ENCODE measurements at regions not wholly inside any gene's neighbourhood (a gene's known extent, or its start where the extent isn't known, plus 50 kb on each side); places are given as distances from the start of the nearest gene placed in this dataset.

GRCh38 chr18:11296946-11297345, 147.6 kb upstream of the PIEZO2 start:
- in situ Hi-C loops (cut with HindIII; ENCODE audit: low pct_ligation_motif_present, low pct_unique_long_range_greater_than_20kb, low sequenced_read_pairs) = no loop called here
- no peak for DNase-seq

GRCh38 chr18:11293794-11294193, 144.4 kb upstream of the PIEZO2 start:
- in situ Hi-C loops (cut with HindIII; ENCODE audit: low pct_ligation_motif_present, low pct_unique_long_range_greater_than_20kb, low sequenced_read_pairs) = no loop called here
- DNase-seq = no peak

- in situ Hi-C loops (cut with HindIII; ENCODE audit: low pct_ligation_motif_present, low pct_unique_long_range_greater_than_20kb, low sequenced_read_pairs) = no loop called here
- no peak for DNase-seq
Observed at GRCh38 chr18:11290786-11291185, 141.4 kb upstream of the PIEZO2 start.

DNA sequence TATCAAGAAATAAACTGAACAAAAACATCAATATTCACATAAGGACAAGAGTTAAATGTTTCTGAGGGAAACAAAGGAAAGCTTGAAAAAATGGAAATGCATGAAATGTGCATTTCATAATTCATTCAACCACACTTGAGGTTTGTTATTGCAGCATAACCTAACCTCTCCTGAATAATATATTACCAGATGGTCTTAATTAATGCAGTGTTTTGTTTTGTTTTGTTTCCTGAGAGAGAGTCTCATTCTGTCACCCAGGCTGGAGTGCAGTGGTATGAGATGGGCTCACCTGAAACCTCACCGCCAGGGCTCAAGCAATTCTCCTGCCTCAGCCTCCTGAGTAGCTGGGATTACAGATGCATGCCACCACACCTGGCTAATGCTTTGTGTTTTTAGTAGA, 139.9 kb upstream of the PIEZO2 start:
- no peak for DNase-seq
- in situ Hi-C loops (cut with HindIII; ENCODE audit: low pct_ligation_motif_present, low pct_unique_long_range_greater_than_20kb, low sequenced_read_pairs) = no loop called here

- in situ Hi-C loops (cut with HindIII; ENCODE audit: low pct_ligation_motif_present, low pct_unique_long_range_greater_than_20kb, low sequenced_read_pairs) = no loop called here
- DNase-seq = no peak
Observed at GRCh38 chr18:11288401-11288800, 139.0 kb upstream of the PIEZO2 start.

- in situ Hi-C loops (cut with HindIII; ENCODE audit: low pct_ligation_motif_present, low pct_unique_long_range_greater_than_20kb, low sequenced_read_pairs) = no loop called here
- no peak for DNase-seq
Observed at GRCh38 chr18:11286431-11286830, 137.1 kb upstream of the PIEZO2 start.

DNA sequence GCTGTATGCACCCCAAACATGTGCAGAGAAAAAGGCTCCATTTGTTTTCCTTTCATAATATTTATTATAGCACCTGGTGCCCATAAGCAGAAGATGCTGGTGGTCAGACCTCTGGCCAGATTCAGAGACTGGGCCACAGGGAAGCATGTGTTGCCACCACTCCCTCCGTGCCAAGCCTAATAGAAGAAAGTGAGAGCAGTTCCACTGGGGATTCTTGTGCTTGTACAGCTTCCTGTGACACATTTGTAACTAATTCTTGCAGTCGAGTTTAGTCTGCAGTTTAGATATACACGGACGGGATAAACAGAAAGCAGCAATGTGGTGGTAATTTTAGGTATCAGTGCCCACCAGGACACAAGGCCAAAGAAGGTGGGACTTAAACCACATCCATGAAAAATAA, 135.4 kb upstream of the PIEZO2 start:
- no peak for DNase-seq
- in situ Hi-C loops (cut with HindIII; ENCODE audit: low pct_ligation_motif_present, low pct_unique_long_range_greater_than_20kb, low sequenced_read_pairs) = no loop called here

DNA sequence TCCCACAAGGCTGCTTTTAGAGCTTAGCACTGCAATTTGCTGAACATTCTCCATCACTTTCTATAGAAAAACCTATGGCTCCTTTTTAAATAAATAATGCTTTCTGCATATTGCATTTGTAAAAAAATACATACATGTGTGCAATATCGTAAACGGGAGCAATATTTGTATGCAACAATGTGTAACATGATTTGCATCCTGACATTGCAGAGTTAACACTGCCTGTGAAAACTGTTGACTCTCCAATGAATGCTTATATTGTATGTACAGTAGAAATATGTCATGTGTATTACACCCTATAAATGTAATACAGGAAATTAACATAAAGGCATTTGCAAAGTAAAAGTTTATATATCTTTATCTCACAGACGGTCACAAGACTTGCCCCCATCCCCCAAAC, 135.0 kb upstream of the PIEZO2 start:
- in situ Hi-C loops (cut with HindIII; ENCODE audit: low pct_ligation_motif_present, low pct_unique_long_range_greater_than_20kb, low sequenced_read_pairs) = no loop called here
- DNase-seq = no peak

GRCh38 chr18:11283479-11284161, 134.3 kb upstream of the PIEZO2 start:
- no peak for DNase-seq
- in situ Hi-C loops (cut with HindIII; ENCODE audit: low pct_ligation_motif_present, low pct_unique_long_range_greater_than_20kb, low sequenced_read_pairs) = no loop called here

DNA sequence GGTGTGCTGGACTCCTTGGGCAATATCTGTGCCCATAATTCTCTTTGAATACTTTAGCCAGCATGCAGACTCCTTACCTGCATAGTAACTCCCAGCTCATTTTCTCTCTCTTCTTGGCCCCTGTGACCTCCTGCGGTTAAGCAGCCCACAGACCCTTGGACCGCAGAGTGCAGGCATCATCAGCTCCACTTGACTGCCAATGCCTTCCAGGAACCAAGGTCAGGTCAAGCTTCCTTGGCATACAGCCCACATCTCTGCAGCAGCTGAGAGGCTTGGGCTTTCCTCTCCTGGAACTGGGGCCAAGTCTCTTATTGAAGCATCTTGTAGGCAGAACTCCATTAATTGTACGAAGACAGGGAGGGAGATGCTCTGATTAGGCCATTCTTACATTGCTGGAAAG, 130.1 kb upstream of the PIEZO2 start:
- peak; percentile 1 for DNase-seq
- in situ Hi-C loops (cut with HindIII; ENCODE audit: low pct_ligation_motif_present, low pct_unique_long_range_greater_than_20kb, low sequenced_read_pairs) = no loop called here

- in situ Hi-C loops (cut with HindIII; ENCODE audit: low pct_ligation_motif_present, low pct_unique_long_range_greater_than_20kb, low sequenced_read_pairs) = no loop called here
- no peak for DNase-seq
Observed at GRCh38 chr18:11276678-11277077, 127.3 kb upstream of the PIEZO2 start.

- in situ Hi-C loops (cut with HindIII; ENCODE audit: low pct_ligation_motif_present, low pct_unique_long_range_greater_than_20kb, low sequenced_read_pairs) = no loop called here
- DNase-seq = no peak
Observed at GRCh38 chr18:11274144-11274794, 124.9 kb upstream of the PIEZO2 start.

DNA sequence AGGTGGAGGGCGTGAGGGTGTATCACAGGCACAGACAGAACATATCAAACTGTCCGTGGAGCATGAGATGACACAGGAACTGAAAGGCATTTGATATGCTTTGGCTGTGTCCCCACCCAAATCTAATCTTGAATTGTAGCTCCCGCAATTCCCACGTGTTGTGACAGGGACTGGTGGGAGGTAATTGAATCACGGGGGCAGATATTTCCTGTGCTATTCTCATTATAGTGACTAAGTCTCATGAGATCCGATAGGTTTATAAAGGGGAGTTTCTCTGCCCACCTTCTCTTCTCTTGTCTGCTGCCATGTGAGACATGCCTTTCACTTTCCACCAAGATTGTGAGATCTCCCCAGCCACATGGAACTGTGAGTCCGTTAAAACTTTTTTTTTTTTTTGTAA, 123.1 kb upstream of the PIEZO2 start:
- no peak for DNase-seq
- in situ Hi-C loops (cut with HindIII; ENCODE audit: low pct_ligation_motif_present, low pct_unique_long_range_greater_than_20kb, low sequenced_read_pairs) = no loop called here

DNA sequence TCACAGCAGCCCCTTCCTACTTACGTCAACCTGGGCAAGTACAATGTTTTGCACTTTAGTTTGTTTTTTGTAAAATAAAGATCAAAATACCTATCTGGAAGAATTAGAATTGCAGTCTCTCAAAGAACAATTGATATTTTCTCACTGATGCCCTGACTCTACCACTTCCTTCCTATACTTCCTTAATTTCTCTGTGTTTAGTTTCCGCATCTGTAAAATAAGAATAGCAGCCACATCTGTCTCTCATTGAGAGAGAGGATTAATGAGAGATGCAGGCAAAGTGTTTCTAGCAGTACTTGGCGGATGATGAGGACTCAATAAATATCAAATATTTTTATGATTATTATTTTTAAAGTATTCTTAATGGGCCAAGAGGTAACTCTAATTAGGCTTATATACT, 122.6 kb upstream of the PIEZO2 start:
- DNase-seq = no peak
- in situ Hi-C loops (cut with HindIII; ENCODE audit: low pct_ligation_motif_present, low pct_unique_long_range_greater_than_20kb, low sequenced_read_pairs) = no loop called here

- in situ Hi-C loops (cut with HindIII; ENCODE audit: low pct_ligation_motif_present, low pct_unique_long_range_greater_than_20kb, low sequenced_read_pairs) = no loop called here
- DNase-seq = no peak
Observed at GRCh38 chr18:11269257-11269656, 119.9 kb upstream of the PIEZO2 start.

- no peak for DNase-seq
- in situ Hi-C loops (cut with HindIII; ENCODE audit: low pct_ligation_motif_present, low pct_unique_long_range_greater_than_20kb, low sequenced_read_pairs) = no loop called here
Observed at GRCh38 chr18:11268741-11269233, 119.4 kb upstream of the PIEZO2 start.

- in situ Hi-C loops (cut with HindIII; ENCODE audit: low pct_ligation_motif_present, low pct_unique_long_range_greater_than_20kb, low sequenced_read_pairs) = no loop called here
- no peak for DNase-seq
Observed at GRCh38 chr18:11268153-11268552, 118.8 kb upstream of the PIEZO2 start.

DNA sequence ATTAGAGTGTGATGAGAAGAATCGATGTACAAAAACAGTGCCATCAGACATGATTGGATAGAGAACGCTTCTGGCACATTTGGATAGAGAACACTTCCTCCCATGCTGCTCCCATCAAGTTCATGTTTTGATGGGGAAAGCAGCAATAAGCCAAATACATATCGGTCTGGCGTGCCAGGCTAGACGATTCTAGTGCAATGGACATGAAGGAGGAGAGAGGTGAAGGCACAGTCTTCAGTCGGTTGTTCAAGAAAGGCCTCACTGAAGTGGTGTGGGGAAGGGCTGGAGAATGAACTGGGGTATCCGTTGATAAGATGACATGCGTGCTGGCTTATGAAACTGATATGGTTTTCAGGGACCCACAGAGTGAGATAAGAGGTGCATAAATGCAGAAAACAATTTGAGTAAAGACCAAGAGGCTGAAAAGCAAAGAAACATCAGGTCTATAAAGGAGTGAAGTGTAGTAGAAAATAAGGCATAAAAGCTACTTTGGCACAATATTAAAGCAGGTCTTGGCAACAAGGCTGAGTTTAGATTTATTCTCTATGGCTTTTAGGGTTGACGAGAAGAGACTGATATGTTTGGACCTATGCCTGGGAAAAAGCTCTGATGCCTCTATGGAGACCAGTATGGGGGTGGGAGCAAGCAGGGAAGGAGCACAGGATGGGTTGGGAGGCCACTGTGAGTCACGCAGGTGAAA, 117.6 kb upstream of the PIEZO2 start:
- in situ Hi-C loops (cut with HindIII; ENCODE audit: low pct_ligation_motif_present, low pct_unique_long_range_greater_than_20kb, low sequenced_read_pairs) = no loop called here
- no peak for DNase-seq

DNA sequence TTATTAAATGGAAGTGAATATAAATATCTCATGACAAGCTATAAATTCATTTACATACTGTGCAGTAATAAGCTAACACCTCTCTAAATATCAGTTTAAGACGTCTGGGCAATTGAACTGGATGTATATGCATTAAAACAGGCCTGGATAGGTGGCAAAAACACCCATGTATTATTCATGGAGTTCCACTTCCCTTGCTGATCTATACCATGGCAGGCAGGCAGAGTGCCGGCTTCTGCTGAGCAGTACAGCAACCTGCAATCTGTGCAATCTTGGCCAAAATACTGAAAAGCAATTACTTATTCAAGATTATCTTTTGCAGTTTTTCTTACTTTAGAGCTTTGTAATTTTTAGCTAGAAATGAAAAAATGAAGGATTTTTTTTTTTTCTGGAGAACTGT, 112.1 kb upstream of the PIEZO2 start:
- in situ Hi-C loops (cut with HindIII; ENCODE audit: low pct_ligation_motif_present, low pct_unique_long_range_greater_than_20kb, low sequenced_read_pairs) = no loop called here
- no peak for DNase-seq

DNA sequence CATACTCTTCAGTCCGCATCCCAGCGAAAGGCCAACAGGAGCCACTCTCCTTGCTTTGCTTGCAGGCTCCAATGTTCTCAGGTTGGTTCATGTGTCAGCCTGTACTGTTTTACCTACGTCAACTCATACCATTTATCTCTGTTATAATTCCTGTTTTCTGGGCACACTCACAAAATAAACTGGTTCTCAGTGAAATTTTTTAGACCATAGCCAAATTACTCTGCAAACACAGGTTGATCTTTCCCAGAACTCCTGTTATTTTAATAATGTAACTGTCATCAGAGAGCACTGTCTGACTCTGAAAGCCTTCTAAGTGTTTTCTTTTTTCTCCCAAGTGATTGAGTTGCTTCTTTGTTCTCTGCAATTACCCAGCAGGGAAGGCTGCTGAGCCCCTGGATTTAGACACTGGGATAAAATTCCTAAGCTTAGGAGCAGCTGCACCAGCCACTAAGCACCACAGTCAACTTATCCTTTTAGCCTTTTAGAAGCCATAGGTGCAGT, 111.6 kb upstream of the PIEZO2 start:
- in situ Hi-C loops (cut with HindIII; ENCODE audit: low pct_ligation_motif_present, low pct_unique_long_range_greater_than_20kb, low sequenced_read_pairs) = no loop called here
- DNase-seq = no peak
